Stomach (tissue), 4 donors: ENCODE measurements at regions not wholly inside any gene's neighbourhood (a gene's known extent, or its start where the extent isn't known, plus 50 kb on each side); places are given as distances from the start of the nearest gene placed in this dataset.

Experiments
- POLR2A ChIP-seq, 4 donors: fragments of 450-650 bp; IDR thresholded peaks; one replicate each; pipeline ENCODE4 v1.6.1; 2016; ENCODE audit warnings: antibody characterized with exemption in 4 of 4, control low read depth in 2 of 4, mild to moderate bottlenecking in 1 of 4, moderate library complexity in 1 of 4
- TF ChIP-seq, protein P1 (sequence below), 7 experiments: fragments of 450-650 bp in 4 of 7; fragments of 200-600 bp in 3 of 7; sonication (generic) in 3 of 7; IDR thresholded peaks; one replicate each; pipeline ENCODE4 v1.5.1; 2016 to 2019; ENCODE audit warnings: antibody characterized with exemption in 7 of 7, control low read depth in 2 of 7, mild to moderate bottlenecking in 1 of 7

DNA sequence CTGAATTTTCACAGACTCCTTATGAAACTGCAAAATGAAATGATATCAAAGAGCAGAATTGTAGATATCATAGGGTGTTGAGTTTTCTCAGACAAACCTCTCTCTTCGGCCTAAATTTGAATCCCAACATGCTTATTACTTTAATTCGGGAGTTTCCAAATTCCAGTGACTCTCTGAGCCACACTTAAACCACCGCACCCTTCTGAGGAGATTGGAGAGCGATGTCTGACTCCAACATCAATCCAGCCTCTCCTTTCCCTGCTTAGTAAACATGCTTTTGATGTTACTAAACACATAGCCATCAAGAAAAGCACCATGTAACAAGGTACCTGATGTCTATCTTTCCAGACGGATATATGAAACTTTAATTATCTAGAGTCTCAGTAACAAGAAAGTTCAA is 103.1 kb upstream of the ARHGAP28 start:
- TF ChIP-seq, protein P1, sequence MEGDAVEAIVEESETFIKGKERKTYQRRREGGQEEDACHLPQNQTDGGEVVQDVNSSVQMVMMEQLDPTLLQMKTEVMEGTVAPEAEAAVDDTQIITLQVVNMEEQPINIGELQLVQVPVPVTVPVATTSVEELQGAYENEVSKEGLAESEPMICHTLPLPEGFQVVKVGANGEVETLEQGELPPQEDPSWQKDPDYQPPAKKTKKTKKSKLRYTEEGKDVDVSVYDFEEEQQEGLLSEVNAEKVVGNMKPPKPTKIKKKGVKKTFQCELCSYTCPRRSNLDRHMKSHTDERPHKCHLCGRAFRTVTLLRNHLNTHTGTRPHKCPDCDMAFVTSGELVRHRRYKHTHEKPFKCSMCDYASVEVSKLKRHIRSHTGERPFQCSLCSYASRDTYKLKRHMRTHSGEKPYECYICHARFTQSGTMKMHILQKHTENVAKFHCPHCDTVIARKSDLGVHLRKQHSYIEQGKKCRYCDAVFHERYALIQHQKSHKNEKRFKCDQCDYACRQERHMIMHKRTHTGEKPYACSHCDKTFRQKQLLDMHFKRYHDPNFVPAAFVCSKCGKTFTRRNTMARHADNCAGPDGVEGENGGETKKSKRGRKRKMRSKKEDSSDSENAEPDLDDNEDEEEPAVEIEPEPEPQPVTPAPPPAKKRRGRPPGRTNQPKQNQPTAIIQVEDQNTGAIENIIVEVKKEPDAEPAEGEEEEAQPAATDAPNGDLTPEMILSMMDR (IDR thresholded peaks at IDR 0.05) = no peak
- TF ChIP-seq POLR2A (IDR thresholded peaks at IDR 0.05) = no peak
